Right hindlimb (tissue), 1 donor: ENCODE measurements at regions not wholly inside any gene's neighbourhood (a gene's known extent, or its start where the extent isn't known, plus 50 kb on each side); places are given as distances from the start of the nearest gene placed in this dataset.

Experiments
- DNase-seq: peaks from one replicate; pipeline ENCODE4 v3.0.0-alpha.2; 2018

GRCh38 chr5:4674166-4674565, 466.0 kb upstream of the ADAMTS16 start:
- no peak for DNase-seq

- DNase-seq: no peak
These were observed 463.2 kb upstream of the ADAMTS16 start for GRCh38 chr5:4676934-4677333.

GRCh38 chr5:4684946-4685345, 455.2 kb upstream of the ADAMTS16 start:
- DNase-seq: no peak

GRCh38 chr5:4698596-4698995, 441.5 kb upstream of the ADAMTS16 start:
- no peak for DNase-seq

GRCh38 chr5:4699592-4699991, 440.5 kb upstream of the ADAMTS16 start:
- DNase-seq: no peak

- peak; percentile 78 for DNase-seq
These were observed 440.1 kb upstream of the ADAMTS16 start for GRCh38 chr5:4700069-4700468.

- no peak for DNase-seq
These were observed 439.3 kb upstream of the ADAMTS16 start for GRCh38 chr5:4700871-4701270.

GRCh38 chr5:4703931-4704458, 436.1 kb upstream of the ADAMTS16 start:
- no peak for DNase-seq

- no peak for DNase-seq
These were observed 435.2 kb upstream of the ADAMTS16 start for GRCh38 chr5:4704951-4705350.

- DNase-seq: no peak
These were observed 423.3 kb upstream of the ADAMTS16 start for GRCh38 chr5:4716781-4717180.

- no peak for DNase-seq
These were observed 422.7 kb upstream of the ADAMTS16 start for GRCh38 chr5:4717446-4717845.

GRCh38 chr5:4720831-4721230, 419.3 kb upstream of the ADAMTS16 start:
- DNase-seq: no peak

- no peak for DNase-seq
These were observed 417.2 kb upstream of the ADAMTS16 start for GRCh38 chr5:4722886-4723285.

GRCh38 chr5:4725594-4725993, 414.5 kb upstream of the ADAMTS16 start:
- no peak for DNase-seq

GRCh38 chr5:4730279-4730678, 409.9 kb upstream of the ADAMTS16 start:
- DNase-seq: no peak

GRCh38 chr5:4734348-4734747, 405.8 kb upstream of the ADAMTS16 start:
- no peak for DNase-seq

GRCh38 chr5:4735261-4735660, 404.9 kb upstream of the ADAMTS16 start:
- DNase-seq: no peak

GRCh38 chr5:4737868-4738267, 402.3 kb upstream of the ADAMTS16 start:
- no peak for DNase-seq

GRCh38 chr5:4738298-4738697, 401.8 kb upstream of the ADAMTS16 start:
- no peak for DNase-seq

- DNase-seq: no peak
These were observed 400.0 kb upstream of the ADAMTS16 start for GRCh38 chr5:4740156-4740555.

GRCh38 chr5:4758550-4758949, 381.6 kb upstream of the ADAMTS16 start:
- no peak for DNase-seq

GRCh38 chr5:4758996-4759395, 381.1 kb upstream of the ADAMTS16 start:
- DNase-seq: no peak

GRCh38 chr5:4762316-4762715, 377.8 kb upstream of the ADAMTS16 start:
- DNase-seq: no peak

GRCh38 chr5:4765411-4765810, 374.7 kb upstream of the ADAMTS16 start:
- no peak for DNase-seq

- no peak for DNase-seq
These were observed 374.0 kb upstream of the ADAMTS16 start for GRCh38 chr5:4766101-4766500.

GRCh38 chr5:4772591-4772990, 367.5 kb upstream of the ADAMTS16 start:
- no peak for DNase-seq
